HG02885 (cell line): ENCODE measurements at regions not wholly inside any gene's neighbourhood (a gene's known extent, or its start where the extent isn't known, plus 50 kb on each side); places are given as distances from the start of the nearest gene placed in this dataset.
"Not testable (repeated sequence)": the region's sequence is repeated elsewhere in the genome, so short reads cannot be mapped to it uniquely, and the experiment has no call there.

Experiments used
- ATAC-seq: cut with Tn5 transposase; IDR thresholded peaks from one replicate; pipeline ENCODE4 v1.9.1; 2021; ENCODE audit warnings: mild to moderate bottlenecking; ENCODE audit not compliant: unreplicated experiment, poor library complexity

DNA sequence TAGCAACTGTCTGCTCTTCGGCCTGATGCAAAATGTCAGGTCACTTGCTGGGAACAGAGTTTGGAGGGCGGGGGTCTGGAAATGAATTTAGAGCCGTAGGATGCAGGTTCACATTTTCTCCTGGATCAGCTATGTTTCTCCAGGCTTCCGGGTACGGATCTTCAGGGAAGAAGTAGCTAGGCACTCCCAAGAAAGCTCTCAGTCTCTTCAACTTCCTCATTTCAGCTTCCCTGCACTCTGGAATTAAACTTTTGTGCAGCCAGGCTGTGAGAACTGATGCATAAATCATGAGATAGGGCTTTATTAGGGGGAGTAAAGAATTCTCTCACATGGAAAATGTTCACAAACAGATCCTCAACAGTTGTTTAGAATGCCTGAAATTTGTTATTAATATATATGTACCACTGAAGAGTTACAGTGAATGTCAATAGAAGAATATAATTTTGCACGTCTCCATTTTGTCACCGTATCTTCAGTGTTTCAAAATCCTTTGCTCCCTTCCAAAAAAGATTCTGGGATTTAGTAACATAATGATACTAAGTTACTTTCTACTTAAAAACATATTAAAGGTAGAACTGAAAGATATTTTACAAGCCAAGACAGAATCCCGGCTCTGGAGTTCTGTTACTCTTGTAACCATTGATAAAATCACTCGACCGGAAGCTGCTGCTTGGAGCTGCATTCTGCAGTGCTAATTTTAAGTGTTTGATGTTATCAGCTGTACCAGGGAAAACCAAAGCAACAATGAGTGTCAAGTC lies 178.5 kb upstream of the P2RY1 start:
- peak; percentile 60 for ATAC-seq

DNA sequence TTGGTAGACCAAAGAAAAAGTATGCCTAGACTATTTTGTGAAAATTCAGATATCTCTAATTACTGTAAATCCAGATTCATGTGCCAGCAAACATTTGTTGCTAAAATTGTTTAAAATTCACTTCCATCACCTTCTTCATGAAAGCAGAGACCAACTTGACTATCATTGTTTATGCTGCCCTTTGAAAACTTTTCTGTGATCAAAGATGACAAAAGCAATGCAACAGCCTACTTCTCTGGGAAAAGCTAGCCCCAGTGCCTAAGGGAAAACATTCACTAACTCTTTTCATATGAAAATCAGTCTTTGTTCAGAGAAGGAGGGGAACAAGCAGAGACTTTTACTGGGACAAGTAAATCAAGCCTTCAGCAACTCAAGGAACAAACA lies 178.0 kb upstream of the P2RY1 start:
- ATAC-seq: no peak

DNA sequence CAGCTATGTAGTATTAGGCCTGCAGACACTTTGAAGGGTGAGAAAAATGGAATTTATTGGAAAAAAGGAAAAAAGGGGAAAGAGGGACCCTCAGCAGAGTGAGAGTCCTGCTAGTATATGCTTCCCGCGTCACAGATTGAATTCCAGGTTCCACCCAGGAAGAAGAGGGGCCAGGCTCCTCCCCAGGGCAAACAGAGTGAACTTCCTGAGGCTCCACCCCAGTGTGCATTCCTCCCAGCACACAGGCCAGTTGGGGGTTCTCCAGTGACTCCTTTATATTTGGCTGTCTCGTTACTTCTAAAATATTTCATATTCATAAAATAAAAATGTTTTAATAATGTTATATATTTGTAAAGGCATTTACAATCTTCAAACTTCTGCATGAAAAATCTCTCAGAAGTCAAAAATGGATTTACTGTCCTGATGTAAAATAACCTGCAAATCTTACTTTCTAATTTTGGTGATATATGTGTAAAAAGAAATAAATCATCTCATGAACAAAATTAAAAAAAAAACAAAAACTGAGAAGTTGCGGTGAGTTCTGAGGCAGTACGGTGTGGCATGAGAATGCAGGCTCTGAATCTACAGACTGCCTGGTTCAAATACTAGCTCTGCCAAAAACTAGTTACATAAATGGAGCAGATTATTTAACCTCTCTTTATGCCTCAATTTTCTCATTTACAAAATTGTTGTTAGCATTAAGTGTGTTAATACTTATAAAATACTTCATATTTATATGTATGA lies 175.8 kb upstream of the P2RY1 start:
- ATAC-seq: no peak

DNA sequence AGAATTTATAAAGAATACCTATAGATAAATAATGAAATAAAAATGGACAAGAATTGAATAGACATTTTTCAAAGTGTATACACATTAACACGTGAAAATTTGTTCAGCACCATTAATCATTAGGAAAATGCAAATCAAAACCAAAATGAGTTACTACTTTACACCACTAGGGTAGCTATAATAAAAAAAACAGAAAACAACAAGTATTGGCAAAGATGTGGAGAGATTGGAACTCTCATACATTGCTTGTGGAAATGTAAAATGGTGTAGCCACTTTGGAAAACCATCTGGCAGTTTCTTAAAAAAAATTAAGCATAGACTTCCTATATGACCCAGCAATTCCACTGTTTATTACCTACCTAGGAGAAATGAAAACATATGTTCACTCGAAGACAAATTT lies 172.8 kb upstream of the P2RY1 start:
- no peak for ATAC-seq

DNA sequence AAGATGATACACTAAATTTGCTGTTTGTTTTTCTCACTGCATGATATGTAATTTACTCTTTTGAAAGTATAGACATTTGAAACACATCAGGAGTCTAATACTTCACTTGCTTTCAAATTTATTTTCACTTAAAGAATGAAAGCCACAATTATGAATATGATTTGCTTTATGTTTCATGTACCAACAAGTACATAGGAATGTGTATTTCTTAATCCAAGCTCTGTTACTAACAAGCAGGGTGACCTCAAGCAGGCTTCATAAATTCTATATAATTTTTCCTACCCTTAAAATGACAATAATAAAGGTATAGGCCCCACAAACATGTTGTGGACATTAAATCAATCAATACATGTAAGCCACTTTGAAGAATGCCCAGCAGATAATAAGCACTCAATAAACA lies 170.2 kb upstream of the P2RY1 start:
- ATAC-seq: no peak

DNA sequence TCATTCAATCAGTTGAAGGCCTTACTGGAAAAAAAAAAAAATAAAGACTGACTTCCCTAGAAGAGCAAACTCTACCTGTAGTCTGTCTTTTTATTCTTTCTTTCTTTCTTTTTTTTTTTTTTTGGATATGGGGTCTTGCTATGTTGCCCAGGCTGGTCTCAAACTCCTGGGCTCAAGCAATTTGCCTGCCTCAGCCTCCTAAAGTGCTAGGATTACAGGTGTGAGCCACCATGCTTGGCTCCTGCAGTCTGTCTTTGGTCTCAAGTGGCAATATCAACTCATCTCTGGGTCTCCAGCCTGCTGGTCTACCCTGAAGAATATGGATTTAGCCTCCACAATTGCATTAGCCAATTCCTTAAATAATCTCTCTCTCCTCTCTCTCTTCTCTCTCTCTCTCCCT lies 167.7 kb upstream of the P2RY1 start:
- ATAC-seq: no peak

DNA sequence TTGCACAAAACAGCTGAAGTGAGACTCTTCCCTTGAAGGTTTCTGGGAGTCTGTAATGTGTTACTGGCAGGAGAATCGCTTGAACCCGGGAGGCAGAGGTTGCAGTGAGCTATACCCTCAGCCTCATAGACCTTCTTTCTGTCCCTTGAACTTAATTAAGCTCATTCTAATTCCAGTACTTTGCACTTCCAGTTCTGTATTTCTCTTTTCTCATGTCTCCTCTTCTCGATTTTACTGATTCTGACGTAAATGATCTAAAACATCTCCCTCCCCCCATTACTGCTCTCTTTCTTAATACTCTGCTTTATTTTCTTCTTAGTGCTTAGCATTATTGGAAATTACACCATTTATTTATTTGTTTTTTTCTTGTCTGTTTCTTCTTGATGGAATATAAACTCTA lies 165.4 kb upstream of the P2RY1 start:
- no peak for ATAC-seq

DNA sequence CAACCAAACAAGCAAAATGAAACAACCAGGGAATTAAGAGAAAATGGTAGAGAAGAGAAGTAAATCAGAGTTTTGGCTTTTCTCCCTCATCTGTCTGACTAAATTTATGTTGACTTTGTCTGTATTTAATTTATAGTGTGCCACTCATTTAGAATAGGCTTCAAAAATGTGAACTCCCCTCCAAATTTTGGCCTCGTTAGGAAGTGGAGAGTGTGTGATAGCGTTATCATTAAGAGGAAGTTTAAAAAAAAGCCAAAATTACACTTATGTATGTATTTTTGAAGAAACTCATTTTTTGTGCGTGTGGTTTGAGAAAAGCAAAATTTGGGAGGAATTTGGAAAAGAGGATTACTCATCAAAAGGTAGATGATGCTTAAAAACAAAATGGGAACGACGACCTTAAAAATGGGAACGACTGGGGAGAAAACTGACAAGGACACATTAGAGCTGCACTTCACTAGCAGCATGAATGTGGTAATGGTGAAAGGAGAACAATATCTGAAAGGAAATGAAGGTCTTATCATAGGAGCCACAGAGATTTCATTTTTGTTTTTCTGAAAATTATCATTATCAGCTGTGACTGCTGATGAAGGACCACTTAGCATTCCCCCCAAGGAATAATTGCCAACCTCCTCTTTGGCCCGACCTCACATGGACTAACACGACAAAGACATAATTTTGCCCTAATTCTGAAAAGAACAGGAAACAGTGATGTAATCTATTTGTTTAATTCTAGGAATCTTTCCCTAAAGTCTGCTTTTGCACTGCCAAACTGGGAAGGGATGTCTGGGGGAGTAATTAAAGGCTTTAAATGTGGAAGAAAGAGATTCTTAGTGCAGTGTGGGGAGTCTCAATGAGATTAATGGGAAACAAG lies 163.2 kb upstream of the P2RY1 start:
- no peak for ATAC-seq

DNA sequence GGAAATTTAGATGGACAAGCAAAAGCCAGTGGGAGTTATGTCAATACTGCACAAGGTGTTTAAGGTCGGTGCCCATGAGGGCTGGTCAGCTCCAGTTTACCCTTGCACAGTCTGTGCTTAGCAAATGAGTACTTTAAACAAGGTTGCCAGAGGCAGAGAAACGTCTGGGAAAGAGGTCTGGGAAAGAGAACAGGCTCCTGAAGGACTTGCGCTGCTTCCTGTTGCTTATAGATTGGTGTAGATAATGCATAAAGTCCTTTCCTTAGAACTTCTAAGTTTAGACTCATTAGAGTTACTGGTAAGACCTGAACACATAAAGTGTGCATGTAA lies 162.6 kb upstream of the P2RY1 start:
- ATAC-seq: no peak

DNA sequence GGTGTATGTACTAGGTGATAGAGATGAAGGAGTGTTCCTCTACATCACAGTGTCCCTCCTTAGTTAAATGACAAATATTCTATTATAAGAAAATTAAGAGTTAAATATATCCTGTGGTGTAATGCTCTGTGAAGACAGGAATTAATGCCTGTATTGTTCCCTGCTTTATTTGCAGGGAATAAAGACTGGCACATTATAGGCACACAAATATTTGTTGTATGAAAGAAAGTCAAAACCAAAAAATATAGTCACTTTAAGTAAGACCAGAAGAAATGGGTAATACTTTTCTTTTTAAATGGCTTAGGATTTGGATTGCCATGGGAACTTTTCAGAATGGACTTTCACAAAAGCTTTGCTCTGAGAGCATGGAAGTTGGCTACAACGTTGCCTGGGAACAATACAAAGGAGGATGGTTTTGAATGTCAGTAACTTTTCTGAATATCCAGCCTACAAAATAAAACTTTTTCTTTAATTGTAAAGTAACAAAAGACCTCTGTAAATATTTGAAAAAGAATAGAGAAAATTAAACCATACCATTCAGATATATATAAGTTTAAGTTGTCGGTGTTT lies 158.0 kb upstream of the P2RY1 start:
- ATAC-seq: no peak

DNA sequence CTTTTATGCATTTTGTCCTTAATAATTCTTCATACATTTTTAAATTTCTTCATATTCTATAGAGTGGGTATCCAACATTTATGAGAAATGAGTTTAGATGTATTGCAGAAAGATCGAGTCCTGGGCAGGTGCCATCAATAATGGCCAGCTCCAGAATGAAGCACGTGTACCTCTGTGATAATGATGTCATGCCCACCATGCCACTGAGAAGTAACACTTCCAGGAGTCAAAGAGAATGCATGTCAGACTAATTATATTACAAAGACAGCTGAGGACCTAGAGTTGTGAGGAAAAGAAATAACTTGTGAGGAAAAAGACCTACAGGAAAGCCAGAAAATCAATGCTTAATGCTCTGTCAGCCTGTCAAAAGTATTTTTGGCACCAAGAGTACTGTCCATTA lies 157.4 kb upstream of the P2RY1 start:
- ATAC-seq: no peak

DNA sequence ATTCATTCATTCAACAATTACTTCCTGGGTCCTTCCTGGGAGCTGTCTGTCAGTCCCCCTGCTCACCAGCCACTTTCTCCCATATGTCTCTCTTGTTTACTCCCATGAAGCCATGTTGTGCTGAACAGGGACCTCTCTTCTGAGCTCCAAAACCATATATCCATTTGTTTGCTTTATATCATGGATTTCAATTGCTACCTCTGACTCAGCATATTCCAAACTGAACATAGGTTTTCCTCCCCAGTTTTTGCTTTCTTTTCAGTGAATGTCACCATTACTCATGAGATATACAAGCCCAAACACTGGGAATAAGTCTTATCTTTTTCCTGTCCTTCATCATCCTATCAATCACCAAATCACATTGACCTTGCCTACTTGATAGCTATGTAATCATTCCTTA lies 152.5 kb upstream of the P2RY1 start:
- ATAC-seq: no peak

DNA sequence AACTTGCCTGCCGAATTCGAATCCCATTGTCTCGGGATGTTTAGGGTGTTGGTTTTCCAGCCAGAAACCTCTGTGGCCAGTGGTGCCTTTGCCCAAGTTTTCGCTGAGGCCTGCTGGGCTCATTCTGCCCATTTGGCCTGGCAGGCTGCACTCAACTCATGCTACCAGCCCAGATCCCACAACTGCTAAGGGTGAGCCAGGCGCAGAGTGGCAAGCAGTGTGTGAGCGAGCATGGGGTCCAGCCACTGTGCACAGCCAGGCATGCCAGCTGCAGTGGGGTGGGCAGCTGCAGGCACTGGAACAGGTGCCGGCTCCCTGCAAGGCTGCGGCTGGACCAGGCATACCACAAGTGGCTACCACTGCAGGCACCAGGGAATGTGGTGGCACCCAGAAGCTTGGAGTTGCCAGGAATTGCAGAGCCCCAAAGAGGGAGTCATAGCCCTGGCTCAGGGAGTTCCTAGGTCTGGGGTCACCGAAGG lies 151.4 kb upstream of the P2RY1 start:
- ATAC-seq: no peak

DNA sequence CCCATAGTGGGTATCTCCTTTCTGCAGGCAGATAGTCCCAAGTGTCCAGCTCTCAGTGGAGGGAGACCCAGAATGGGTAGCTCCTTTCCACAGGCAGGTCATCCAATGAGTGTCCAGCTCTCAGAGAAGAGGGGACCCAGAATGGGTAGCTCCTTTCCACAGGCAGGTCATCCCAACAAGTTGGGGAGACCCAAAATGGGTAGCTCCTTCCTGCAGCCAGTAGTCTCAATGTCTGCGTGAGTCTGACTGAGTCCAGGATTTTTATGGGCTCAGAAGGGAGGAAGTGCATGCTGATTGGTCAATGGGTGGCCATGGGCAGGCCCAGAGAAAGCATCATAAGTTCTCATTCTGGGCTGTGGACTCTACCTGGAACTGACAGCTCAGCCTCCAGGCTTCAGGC lies 150.7 kb upstream of the P2RY1 start:
- ATAC-seq: no peak

DNA sequence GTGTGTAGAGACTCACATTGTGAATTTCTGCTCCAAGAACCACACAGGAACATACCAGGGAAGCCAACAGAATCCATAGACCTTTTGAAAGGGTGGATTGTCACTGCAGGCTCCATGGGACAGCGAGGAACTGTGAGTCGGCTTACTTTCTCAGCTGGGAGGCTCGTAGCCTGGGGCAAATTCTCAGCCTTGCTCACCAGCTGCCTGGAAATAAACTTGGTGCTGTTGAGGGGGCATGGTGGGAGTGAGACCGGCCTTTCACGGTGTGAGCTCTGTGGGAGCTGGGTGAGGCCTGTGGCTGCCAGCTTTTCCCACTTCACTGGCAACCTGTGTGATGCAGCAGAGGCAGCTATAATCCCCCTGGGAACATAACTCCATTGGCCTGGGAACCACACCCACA lies 146.6 kb upstream of the P2RY1 start:
- ATAC-seq: no peak

DNA sequence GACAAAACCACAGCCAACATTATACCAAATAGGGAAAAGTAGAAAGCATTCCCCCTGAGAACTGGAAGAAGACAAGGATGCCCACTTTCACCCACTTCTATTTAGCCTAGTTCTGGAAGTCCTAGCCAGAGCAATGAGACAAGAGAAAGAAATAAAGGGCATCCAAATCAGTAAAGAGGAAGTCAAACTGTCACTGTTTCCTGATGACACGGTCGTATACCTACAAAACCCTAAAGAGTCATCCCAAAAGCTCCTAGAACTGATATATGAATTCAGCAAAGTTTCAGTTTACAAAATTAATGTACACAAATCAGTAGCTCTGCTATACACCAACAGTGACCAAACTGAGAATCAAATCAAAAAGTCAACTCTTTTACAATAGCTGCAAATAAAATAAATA lies 142.6 kb upstream of the P2RY1 start:
- ATAC-seq: not testable (repeated sequence)

DNA sequence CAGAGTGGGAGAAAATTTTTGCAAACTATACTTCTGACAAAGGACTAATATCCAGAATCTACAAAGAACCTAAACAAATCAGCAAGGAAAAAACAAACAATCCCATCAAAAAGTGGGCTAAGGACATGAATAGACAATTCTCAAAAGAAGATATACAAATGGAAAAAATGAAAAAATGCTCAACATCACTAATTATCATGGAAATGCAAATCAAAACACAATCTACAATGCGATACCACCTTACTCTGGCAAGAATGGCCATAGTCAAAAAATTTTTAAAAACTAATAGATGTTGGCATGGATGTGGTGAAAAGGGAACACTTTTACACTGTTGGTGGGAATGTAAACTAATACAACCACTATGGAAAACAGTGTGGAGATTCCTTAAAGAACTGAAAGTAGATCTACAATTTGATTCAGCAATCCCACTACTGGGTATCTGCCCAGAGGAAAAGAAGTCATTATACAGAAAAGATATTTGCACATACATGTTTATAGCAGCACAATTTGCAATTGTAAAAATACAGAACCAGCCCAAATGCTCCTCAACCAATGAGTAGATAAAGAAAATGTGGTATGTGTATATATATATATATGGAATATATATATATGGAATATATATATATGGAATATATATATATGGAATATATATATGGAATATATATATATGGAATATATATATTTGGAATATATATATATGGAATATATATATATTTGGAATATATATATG lies 141.2 kb upstream of the P2RY1 start:
- not testable (repeated sequence) for ATAC-seq

DNA sequence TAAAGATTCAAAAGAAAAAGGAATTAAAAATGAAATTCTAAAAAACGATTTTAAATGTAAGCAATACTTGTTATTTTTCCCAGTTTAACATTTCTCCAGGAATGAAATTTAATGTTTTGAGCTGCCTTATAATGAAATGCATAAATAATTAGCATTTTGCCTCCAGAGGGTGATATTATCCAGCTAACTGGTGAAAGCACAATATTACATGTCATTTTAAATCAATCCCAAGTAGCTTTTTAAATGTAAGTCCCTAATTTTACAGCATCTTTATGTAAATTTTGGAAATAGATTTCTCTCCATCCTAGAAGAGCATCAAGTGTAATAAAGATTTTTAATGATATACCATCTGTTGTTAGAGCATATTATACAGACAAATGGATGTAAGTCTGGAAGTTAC lies 139.1 kb upstream of the P2RY1 start:
- no peak for ATAC-seq

DNA sequence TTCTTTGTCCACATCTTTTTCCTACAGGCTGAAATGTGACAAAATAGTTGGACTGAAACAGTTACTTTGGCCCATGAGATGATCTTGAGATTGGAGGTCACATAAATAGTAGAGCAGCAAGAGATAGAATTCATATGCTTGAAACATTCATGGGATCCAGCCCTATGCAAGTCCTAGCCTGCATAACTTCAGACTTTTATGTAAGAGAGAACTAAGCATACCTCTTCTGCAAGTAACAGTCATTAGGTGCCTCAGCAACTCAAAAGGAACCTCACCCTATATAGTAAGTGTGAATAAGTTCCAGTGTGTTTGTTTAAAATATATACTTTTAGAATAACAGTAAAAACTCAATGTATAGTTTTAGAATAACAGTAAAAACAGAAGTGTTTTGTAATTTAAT lies 138.0 kb upstream of the P2RY1 start:
- no peak for ATAC-seq

DNA sequence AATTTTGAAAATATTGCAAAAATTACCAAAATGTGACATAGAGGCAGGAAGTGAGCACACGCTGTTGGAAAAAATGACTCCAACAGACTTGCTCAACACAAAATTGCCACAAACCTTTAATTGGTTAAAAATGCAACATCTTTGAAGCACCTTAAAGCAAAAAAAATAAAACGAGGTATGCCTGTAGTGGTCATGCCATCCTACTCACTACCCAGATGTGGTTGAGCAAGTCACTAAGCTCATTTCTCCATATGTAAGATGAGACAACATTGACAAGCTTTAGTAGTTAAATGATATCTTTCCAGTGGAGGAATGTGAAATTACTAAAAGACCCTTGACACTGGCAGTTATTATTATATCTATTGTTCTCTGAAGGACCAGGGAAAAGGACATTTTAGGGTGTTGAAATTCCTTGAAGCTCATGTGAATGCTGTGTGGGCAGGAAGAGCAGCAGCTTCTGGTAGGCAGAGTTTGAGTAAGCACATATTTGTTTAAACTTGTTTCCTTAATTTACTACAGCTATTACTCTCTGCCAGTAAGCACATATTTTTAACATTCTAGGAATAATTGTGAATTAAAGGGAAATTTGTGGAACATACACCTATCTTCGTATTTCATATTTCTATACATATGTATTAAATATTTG lies 131.6 kb upstream of the P2RY1 start:
- no peak for ATAC-seq
